GM04503 (cell line): ENCODE measurements at regions not wholly inside any gene's neighbourhood (a gene's known extent, or its start where the extent isn't known, plus 50 kb on each side); places are given as distances from the start of the nearest gene placed in this dataset.
"Not testable (repeated sequence)": the region's sequence is repeated elsewhere in the genome, so short reads cannot be mapped to it uniquely, and the experiment has no call there.

Experiments
- DNase-seq: peaks from one replicate; pipeline ENCODE4 v3.0.0-alpha.2; 2012; ENCODE audit warnings: low read depth

GRCh38 chr2:8312861-8313830 is 368.7 kb upstream of the ID2 start:
- no peak for DNase-seq

- no peak for DNase-seq
Measured at GRCh38 chr2:8314063-8314462, 367.8 kb upstream of the ID2 start.

- no peak for DNase-seq
Measured at GRCh38 chr2:8315531-8316165, 366.2 kb upstream of the ID2 start.

GRCh38 chr2:8316356-8316755 is 365.5 kb upstream of the ID2 start:
- DNase-seq, result no peak

GRCh38 chr2:8317418-8317817 is 364.4 kb upstream of the ID2 start:
- no peak for DNase-seq

GRCh38 chr2:8319219-8319618 is 362.6 kb upstream of the ID2 start:
- DNase-seq, result no peak

GRCh38 chr2:8320311-8321066 is 361.4 kb upstream of the ID2 start:
- no peak for DNase-seq

GRCh38 chr2:8322634-8323033 is 359.2 kb upstream of the ID2 start:
- DNase-seq, result no peak

GRCh38 chr2:8324164-8324856 is 357.5 kb upstream of the ID2 start:
- no peak for DNase-seq

- no peak for DNase-seq
Measured at GRCh38 chr2:8324901-8325300, 357.0 kb upstream of the ID2 start.

GRCh38 chr2:8327371-8328100 is 354.3 kb upstream of the ID2 start:
- DNase-seq, result no peak

- DNase-seq, result no peak
Measured at GRCh38 chr2:8328217-8328616, 353.6 kb upstream of the ID2 start.

GRCh38 chr2:8329660-8330622 is 351.9 kb upstream of the ID2 start:
- DNase-seq, result no peak

- no peak for DNase-seq
Measured at GRCh38 chr2:8331068-8331467, 350.8 kb upstream of the ID2 start.

GRCh38 chr2:8332646-8333045 is 349.2 kb upstream of the ID2 start:
- DNase-seq, result no peak

GRCh38 chr2:8333177-8333831 is 348.6 kb upstream of the ID2 start:
- no peak for DNase-seq

- DNase-seq, result not testable (repeated sequence)
Measured at GRCh38 chr2:8333832-8334187, 348.0 kb upstream of the ID2 start.

GRCh38 chr2:8334866-8335325 is 347.0 kb upstream of the ID2 start:
- DNase-seq, result no peak

- DNase-seq, result no peak
Measured at GRCh38 chr2:8335801-8336200, 346.1 kb upstream of the ID2 start.

GRCh38 chr2:8337321-8337720 is 344.5 kb upstream of the ID2 start:
- DNase-seq, result no peak
